ENCODE measurements at regions not wholly inside any gene's neighbourhood (a gene's known extent, or its start where the extent isn't known, plus 50 kb on each side); places are given as distances from the start of the nearest gene placed in this dataset.

DNA sequence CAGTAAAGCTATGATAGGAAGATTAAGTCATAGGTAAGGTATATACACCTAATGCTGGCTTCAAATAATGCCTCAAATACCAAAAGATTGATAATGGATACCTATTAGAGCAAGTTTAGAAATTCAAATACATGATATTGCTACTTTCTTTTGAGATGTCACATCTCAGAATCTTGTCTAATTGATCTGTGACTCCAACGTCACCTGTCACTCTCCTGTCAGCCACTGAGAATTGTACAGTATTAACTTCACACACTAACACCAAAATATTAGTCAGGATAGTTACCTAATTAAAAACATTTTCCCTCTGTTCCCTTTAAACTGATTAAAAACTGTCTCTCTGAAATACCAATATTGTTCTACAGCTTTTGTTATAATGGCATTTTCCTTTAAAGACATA, 575.5 kb upstream of the ID4 start:
- Histone ChIP-seq H2AFZ (ENCODE audit: low read depth, low read length, severe bottlenecking) (no peak overlapping the region), H3K4me2 (ENCODE audit: low read depth, low read length, poor library complexity, severe bottlenecking) (no peak overlapping the region), H3K9me3 (ENCODE audit: insufficient read depth, low read length) (no peaks in the 10 kb centered on the region), H3K79me2 (ENCODE audit: insufficient read depth, low read length) (no peaks in the 10 kb centered on the region), H3K36me3 (ENCODE audit: low read length) (no peaks in the 10 kb centered on the region), H3K9me2 (replicated peaks; ENCODE audit: insufficient read depth, low read length) (no peaks in the 10 kb centered on the region), H3K4me3 (ENCODE audit: insufficient read depth, low read length, poor library complexity, severe bottlenecking) (no peak overlapping the region), H3K9ac (ENCODE audit: low read length) (no peak overlapping the region), H4K20me1 (ENCODE audit: low read depth, low read length) (no peaks in the 10 kb centered on the region), H3K27me3 (ENCODE audit: low read length) (0 out of 2 replicates have a peak, but pooled peaks cover 4% of the 10 kb centered on the region), H3K27ac (ENCODE audit: low read depth, low read length) (no peak overlapping the region), H3F3A (ENCODE audit: insufficient read depth) (no peaks in the 10 kb centered on the region)
- TF ChIP-seq EZH2phosphoT487 (conservative IDR thresholded peaks at IDR 0.05; ENCODE audit: low read length), result no peak
- TF ChIP-seq, protein P1, sequence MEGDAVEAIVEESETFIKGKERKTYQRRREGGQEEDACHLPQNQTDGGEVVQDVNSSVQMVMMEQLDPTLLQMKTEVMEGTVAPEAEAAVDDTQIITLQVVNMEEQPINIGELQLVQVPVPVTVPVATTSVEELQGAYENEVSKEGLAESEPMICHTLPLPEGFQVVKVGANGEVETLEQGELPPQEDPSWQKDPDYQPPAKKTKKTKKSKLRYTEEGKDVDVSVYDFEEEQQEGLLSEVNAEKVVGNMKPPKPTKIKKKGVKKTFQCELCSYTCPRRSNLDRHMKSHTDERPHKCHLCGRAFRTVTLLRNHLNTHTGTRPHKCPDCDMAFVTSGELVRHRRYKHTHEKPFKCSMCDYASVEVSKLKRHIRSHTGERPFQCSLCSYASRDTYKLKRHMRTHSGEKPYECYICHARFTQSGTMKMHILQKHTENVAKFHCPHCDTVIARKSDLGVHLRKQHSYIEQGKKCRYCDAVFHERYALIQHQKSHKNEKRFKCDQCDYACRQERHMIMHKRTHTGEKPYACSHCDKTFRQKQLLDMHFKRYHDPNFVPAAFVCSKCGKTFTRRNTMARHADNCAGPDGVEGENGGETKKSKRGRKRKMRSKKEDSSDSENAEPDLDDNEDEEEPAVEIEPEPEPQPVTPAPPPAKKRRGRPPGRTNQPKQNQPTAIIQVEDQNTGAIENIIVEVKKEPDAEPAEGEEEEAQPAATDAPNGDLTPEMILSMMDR (IDR thresholded peaks at IDR 0.05; ENCODE audit: insufficient read depth, low read length, poor library complexity, severe bottlenecking), result no peak

DNA sequence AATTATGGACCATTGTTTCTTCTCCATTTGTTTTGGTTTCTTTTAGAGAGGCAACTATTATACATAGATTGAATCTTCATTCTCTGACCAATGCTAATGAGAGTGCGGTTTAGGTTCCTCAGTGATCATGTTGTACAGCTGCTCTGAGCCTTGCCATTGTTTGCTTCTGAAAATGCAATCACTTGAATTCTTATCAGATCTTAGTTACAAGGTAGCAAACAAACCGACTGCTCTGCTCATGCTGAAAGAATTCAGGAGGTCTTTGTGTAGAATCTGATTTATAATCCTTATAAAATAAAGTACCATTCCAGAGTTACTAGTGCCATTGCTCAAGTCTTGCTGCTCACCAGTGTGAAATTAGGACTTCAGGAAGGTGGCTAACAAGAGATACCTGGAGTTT, 569.1 kb upstream of the ID4 start:
- H3K4me2 ChIP-seq (ENCODE audit: low read depth, low read length, poor library complexity, severe bottlenecking), result no peak overlapping the region
- no peak overlapping the region for H2AFZ ChIP-seq (ENCODE audit: low read depth, low read length, severe bottlenecking)
- no peak overlapping the region for H3K4me3 ChIP-seq (ENCODE audit: insufficient read depth, low read length, poor library complexity, severe bottlenecking)
- no peaks in the 10 kb centered on the region for H3K27me3 ChIP-seq (ENCODE audit: low read length)
- H3K36me3 ChIP-seq (ENCODE audit: low read length), result no peaks in the 10 kb centered on the region
- no peaks in the 10 kb centered on the region for H4K20me1 ChIP-seq (ENCODE audit: low read depth, low read length)
- H3K9me2 ChIP-seq (replicated peaks; ENCODE audit: insufficient read depth, low read length), result no peaks in the 10 kb centered on the region
- H3K9me3 ChIP-seq (ENCODE audit: insufficient read depth, low read length), result no peaks in the 10 kb centered on the region
- H3F3A ChIP-seq (ENCODE audit: insufficient read depth), result no peaks in the 10 kb centered on the region
- TF ChIP-seq, protein P1 (IDR thresholded peaks at IDR 0.05; ENCODE audit: insufficient read depth, low read length, poor library complexity, severe bottlenecking), result no peak
- no peak for TF ChIP-seq EZH2phosphoT487 (conservative IDR thresholded peaks at IDR 0.05; ENCODE audit: low read length)
- no peak overlapping the region for H3K27ac ChIP-seq (ENCODE audit: low read depth, low read length)
- no peaks in the 10 kb centered on the region for H3K79me2 ChIP-seq (ENCODE audit: insufficient read depth, low read length)
- H3K9ac ChIP-seq (ENCODE audit: low read length), result no peak overlapping the region

DNA sequence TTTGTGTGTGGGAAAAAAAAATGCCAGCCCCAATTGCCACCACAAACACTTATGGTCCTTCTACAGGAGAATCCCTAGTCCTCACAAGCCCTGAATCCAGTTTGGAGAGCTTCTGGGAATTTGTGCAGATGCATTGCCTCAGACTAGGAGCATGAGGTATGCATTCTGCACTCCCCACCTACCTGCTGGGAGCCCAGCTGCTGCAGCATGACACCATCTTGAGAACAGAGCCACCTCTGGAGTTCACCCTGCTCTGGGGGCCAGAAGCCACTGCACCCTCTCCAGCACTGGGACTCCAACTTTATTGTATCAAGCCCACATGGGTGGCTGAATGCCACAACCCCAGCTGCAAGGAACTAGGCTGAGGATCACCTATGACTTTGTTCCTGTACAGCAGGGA, 568.5 kb upstream of the ID4 start:
- Histone ChIP-seq H3K36me3 (ENCODE audit: low read length) (no peaks in the 10 kb centered on the region), H3K4me2 (ENCODE audit: low read depth, low read length, poor library complexity, severe bottlenecking) (no peak overlapping the region), H3F3A (ENCODE audit: insufficient read depth) (no peaks in the 10 kb centered on the region), H2AFZ (ENCODE audit: low read depth, low read length, severe bottlenecking) (no peak overlapping the region), H4K20me1 (ENCODE audit: low read depth, low read length) (no peaks in the 10 kb centered on the region), H3K9me3 (ENCODE audit: insufficient read depth, low read length) (no peaks in the 10 kb centered on the region), H3K27me3 (ENCODE audit: low read length) (no peaks in the 10 kb centered on the region), H3K4me3 (ENCODE audit: insufficient read depth, low read length, poor library complexity, severe bottlenecking) (no peak overlapping the region), H3K9ac (ENCODE audit: low read length) (no peak overlapping the region), H3K9me2 (replicated peaks; ENCODE audit: insufficient read depth, low read length) (no peaks in the 10 kb centered on the region), H3K27ac (ENCODE audit: low read depth, low read length) (no peak overlapping the region), H3K79me2 (ENCODE audit: insufficient read depth, low read length) (no peaks in the 10 kb centered on the region)
- TF ChIP-seq, protein P1 (IDR thresholded peaks at IDR 0.05; ENCODE audit: insufficient read depth, low read length, poor library complexity, severe bottlenecking), result no peak
- TF ChIP-seq EZH2phosphoT487 (conservative IDR thresholded peaks at IDR 0.05; ENCODE audit: low read length), result no peak
